Tibial nerve (tissue), 4 donors: ENCODE measurements at regions not wholly inside any gene's neighbourhood (a gene's known extent, or its start where the extent isn't known, plus 50 kb on each side); places are given as distances from the start of the nearest gene placed in this dataset.

ENCODE experiments used
- DNase-seq, 2 donors: peaks; one replicate each; pipeline ENCODE4 v3.0.0-alpha.2; 2019; ENCODE audit warnings: low spot score in 2 of 2
- H3K27ac ChIP-seq, 4 donors: fragments of 200-600 bp; sonication (generic) in 3 of 4; one replicate each; pipeline ENCODE4 v1.5.1; 2017 to 2019; ENCODE audit warnings: mild to moderate bottlenecking in 1 of 4
- H3K27me3 ChIP-seq, 2 donors: fragments of 200-600 bp; sonication (generic) in 1 of 2; one replicate each; pipeline versions ENCODE4 v1.5.1 to v1.6.0; 2017 to 2019
- H3K36me3 ChIP-seq, 3 donors: fragments of 200-600 bp; sonication (generic); one replicate each; pipeline ENCODE4 v1.5.1; 2018 to 2019
- H3K4me1 ChIP-seq, 4 donors: fragments of 200-600 bp; sonication (generic) in 3 of 4; one replicate each; pipeline ENCODE4 v1.5.1; 2017 to 2019
- H3K4me3 ChIP-seq, 4 donors: fragments of 200-600 bp; sonication (generic) in 3 of 4; one replicate each; pipeline ENCODE4 v1.5.1; 2017 to 2019; ENCODE audit warnings: mild to moderate bottlenecking in 1 of 4, moderate library complexity in 1 of 4
- H3K9me3 ChIP-seq, 4 donors: fragments of 200-600 bp; sonication (generic) in 3 of 4; one replicate each; pipeline ENCODE4 v1.5.1; 2017 to 2019
- CTCF ChIP-seq, 5 experiments: fragments of 200-600 bp in 3 of 5; fragments of 450-650 bp in 2 of 5; sonication (generic) in 3 of 5; IDR thresholded peaks; one replicate each; pipeline ENCODE4 v1.5.1; 2016 to 2019; ENCODE audit warnings: antibody characterized with exemption in 5 of 5, mild to moderate bottlenecking in 3 of 5, moderate library complexity in 2 of 5
- EP300 ChIP-seq, 2 donors: sonication (generic); formaldehyde crosslinking; IDR thresholded peaks; one replicate each; pipeline ENCODE4 v1.6.1; 2017; ENCODE audit warnings: antibody characterized with exemption in 2 of 2, mild to moderate bottlenecking in 1 of 2
- POLR2A ChIP-seq, 2 donors: fragments of 450-650 bp; IDR thresholded peaks; one replicate each; pipeline ENCODE4 v1.6.1; 2017; ENCODE audit warnings: antibody characterized with exemption in 2 of 2, mild to moderate bottlenecking in 2 of 2, moderate library complexity in 2 of 2
- WGBS, 2 donors: methylation state at CpG; one replicate each; pipeline ENCODE4 v1.1.5; 2018; 5-methylcytosine and 5-hydroxymethylcytosine counted together

- Histone ChIP-seq H3K4me1 (no peaks in the 10 kb centered on the region), H3K27me3 (no peaks in the 10 kb centered on the region), H3K9me3 (no peaks in the 10 kb centered on the region), H3K27ac (no peak overlapping the region), H3K4me3 (no peak overlapping the region), H3K36me3 (no peaks in the 10 kb centered on the region)
- TF ChIP-seq EP300 (IDR thresholded peaks at IDR 0.05) (no peak), CTCF (IDR thresholded peaks at IDR 0.05) (no peak), POLR2A (IDR thresholded peaks at IDR 0.05) (no peak)
- WGBS, 2 donors: 92% methylated on average over 4 of the region's 4 CpGs
- no peak for DNase-seq
These were observed 189.7 kb upstream of the ZBTB20 start for GRCh38 chr3:115336836-115337235.

- no peaks in the 10 kb centered on the region for H3K36me3 ChIP-seq
- H3K4me1 ChIP-seq: no peaks in the 10 kb centered on the region
- no peak overlapping the region for H3K27ac ChIP-seq
- TF ChIP-seq EP300 (IDR thresholded peaks at IDR 0.05): no peak
- TF ChIP-seq POLR2A (IDR thresholded peaks at IDR 0.05): no peak
- no peak for TF ChIP-seq CTCF (IDR thresholded peaks at IDR 0.05)
- no peaks in the 10 kb centered on the region for H3K9me3 ChIP-seq
- no peaks in the 10 kb centered on the region for H3K27me3 ChIP-seq
- no peak for DNase-seq
- H3K4me3 ChIP-seq: no peak overlapping the region
- 64 to 69% methylated on average over 4 of the region's 4 CpGs for WGBS, 2 donors
These were observed 193.5 kb upstream of the ZBTB20 start for GRCh38 chr3:115340586-115340985.

GRCh38 chr3:115341208-115341607, 194.1 kb upstream of the ZBTB20 start:
- DNase-seq: no peak
- Histone ChIP-seq H3K4me3 (no peak overlapping the region), H3K36me3 (no peaks in the 10 kb centered on the region), H3K9me3 (no peaks in the 10 kb centered on the region), H3K27ac (no peak overlapping the region), H3K4me1 (no peaks in the 10 kb centered on the region), H3K27me3 (no peaks in the 10 kb centered on the region)
- no peak for TF ChIP-seq CTCF (IDR thresholded peaks at IDR 0.05)
- TF ChIP-seq EP300 (IDR thresholded peaks at IDR 0.05): no peak
- TF ChIP-seq POLR2A (IDR thresholded peaks at IDR 0.05): no peak
- 66 to 68% methylated on average over 1 of the region's 1 CpG for WGBS, 2 donors

GRCh38 chr3:115347737-115348136, 200.6 kb upstream of the ZBTB20 start:
- 27 to 41% methylated on average over 2 of the region's 2 CpGs for WGBS, 2 donors
- Histone ChIP-seq H3K27me3 (no peaks in the 10 kb centered on the region), H3K9me3 (no peaks in the 10 kb centered on the region), H3K36me3 (no peaks in the 10 kb centered on the region), H3K4me1 (peaks cover 0 to 12% (median 1%) of the 10 kb centered on the region in 4 donors), H3K4me3 (no peak overlapping the region), H3K27ac (no peak overlapping the region)
- no peak for DNase-seq
- TF ChIP-seq EP300 (IDR thresholded peaks at IDR 0.05): no peak
- TF ChIP-seq POLR2A (IDR thresholded peaks at IDR 0.05): no peak
- TF ChIP-seq CTCF (IDR thresholded peaks at IDR 0.05): no peak

GRCh38 chr3:115348412-115348811, 201.3 kb upstream of the ZBTB20 start:
- H3K4me1 ChIP-seq: peaks cover 0 to 12% (median 1%) of the 10 kb centered on the region in 4 donors
- no peaks in the 10 kb centered on the region for H3K27me3 ChIP-seq
- no peaks in the 10 kb centered on the region for H3K9me3 ChIP-seq
- WGBS, 2 donors: 65 to 72% methylated on average over 3 of the region's 3 CpGs
- no peak overlapping the region for H3K27ac ChIP-seq
- H3K36me3 ChIP-seq: no peaks in the 10 kb centered on the region
- H3K4me3 ChIP-seq: no peak overlapping the region
- TF ChIP-seq CTCF (IDR thresholded peaks at IDR 0.05) (no peak), EP300 (IDR thresholded peaks at IDR 0.05) (no peak), POLR2A (IDR thresholded peaks at IDR 0.05) (no peak)
- DNase-seq: no peak
